ENCODE measurements at regions not wholly inside any gene's neighbourhood (a gene's known extent, or its start where the extent isn't known, plus 50 kb on each side); places are given as distances from the start of the nearest gene placed in this dataset.

DNA sequence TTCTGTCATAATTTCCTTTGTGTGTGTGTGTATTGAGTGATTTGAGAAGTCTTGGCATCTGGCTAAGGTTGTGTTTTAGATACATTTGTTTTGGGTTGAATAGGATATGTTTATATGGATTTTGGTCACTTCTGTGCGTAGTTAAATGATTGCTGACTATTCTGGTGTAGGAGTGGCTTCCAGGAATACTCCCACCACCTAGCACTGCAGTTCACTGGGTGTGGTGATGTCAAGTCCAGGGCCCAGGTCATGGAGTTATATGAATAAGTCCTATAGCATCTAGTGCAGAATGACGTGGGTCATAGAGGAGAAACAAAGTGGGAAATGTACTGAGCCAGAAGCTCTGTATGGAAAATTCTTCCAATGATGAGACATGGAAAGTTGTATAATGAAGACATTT lies 465.4 kb upstream of the CCL2 start:
- DNase-seq: no peak

DNA sequence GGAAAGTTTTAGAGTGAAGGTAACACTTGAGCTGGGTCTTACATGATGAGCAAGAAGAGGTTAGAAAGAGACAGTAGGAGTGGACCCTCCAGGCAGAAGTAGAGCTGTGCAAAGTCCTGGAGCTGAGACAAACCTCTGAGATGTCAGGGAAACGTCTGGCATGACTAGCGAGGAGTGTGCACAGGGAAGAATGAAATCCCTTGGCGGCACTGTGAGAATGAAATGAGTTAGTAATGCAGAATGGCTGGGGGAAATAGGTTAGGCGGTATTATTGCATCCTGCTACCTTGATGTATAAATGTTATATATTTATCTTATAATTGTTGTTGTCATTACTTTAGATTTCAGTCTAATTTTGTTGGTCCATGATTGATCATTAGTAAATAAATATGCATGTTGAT lies 457.9 kb upstream of the CCL2 start:
- DNase-seq: no peak

DNA sequence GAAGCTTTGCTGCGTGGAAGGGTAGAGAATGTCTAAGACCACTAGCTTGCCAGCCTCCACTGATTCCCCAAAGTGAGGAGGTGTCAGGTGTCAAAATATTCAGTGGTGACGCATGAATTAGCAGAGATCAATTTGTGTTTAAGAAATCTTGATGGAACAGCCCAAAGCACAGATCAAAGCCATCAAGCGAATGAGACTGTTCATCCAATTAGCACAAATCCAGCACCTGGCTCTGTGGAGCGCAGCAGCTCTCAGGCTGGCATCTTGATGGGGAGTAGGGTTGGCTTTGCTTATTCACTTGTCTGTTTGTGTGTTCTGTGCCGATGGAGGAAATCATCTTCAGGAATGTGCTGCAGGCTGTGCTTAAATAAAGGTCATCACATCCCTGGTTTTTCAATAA lies 456.8 kb upstream of the CCL2 start:
- no peak for DNase-seq

DNA sequence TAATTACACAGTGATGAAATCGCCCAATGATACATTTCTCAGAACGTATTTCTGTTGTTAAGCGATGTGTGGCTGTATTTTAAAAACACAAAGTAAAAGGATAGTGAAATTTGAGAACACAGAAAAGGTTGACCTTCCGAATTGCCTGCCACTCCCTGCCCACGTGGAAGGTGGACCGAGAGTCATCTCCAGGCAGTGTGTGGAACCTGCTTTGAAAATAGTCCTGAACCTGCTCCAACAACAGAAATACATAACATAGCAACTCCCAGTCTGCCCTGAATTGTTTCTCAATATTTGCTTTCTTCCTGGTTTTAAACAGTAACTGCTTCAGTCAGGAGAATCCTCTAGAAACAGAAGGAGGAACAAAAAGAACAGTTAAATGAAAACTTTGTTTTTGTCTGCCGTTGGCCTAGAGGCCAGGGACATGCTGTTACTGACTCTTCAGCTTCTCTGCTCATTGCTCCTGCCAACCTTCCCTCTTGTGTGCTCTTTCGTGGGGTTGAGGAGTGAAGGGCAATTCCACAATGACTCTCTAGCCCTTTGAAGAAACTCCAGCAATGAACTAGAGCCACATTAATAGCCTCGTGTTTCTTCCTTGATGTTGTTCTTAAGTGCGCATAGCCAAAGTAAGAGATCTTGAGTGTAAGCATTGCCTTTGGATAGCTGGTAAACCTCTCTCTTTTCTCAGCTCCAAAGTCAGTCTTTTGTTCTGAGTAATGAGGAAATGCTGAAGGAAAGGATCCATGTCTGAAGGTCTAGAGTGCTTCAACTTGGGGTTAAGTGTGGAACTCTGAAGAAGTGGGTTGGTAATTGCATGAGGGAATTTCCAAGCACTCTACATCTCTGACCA lies 452.5 kb upstream of the CCL2 start:
- no peak for DNase-seq

DNA sequence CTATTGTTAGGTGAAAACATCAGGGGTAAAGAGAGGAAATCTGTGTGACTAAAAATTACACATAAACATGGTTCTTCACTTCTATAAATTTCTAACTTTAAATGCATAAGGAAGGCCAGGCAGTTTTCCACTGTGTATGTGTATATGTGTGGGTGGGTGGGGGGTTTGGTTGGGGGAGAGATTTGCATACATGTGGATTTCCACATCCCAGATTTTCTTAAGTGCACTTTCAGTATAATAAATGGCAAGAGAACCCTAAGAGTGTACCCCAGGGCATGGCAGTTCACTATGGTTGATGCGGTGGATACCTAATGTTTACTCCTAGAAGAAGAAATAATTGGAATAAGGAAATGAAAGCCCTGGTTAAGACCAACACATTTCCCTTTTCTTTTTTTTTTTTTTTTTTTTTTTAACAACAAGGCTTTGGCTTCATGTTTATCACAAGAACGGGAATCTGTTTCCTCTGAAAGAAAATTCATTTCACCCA lies 451.8 kb upstream of the CCL2 start:
- DNase-seq: no peak

DNA sequence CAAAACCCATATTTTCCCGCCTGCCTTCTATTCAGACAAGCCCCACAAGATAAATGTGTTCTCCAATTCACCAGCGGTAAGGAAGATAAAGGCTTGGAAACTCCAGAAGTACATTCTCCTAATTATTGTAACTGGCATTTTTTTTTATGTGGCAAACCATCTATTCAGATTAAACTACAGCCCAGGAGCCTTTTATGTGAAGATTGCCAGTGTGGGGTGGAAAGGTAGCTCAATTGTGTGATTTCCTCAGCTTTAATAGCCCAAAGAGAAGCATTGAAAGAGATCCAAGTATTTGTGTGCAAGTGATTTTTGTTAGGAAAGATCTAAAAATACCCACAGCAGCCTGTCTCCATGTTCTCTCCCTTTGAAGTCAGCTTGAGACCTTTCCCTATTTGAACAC lies 451.4 kb upstream of the CCL2 start:
- no peak for DNase-seq

DNA sequence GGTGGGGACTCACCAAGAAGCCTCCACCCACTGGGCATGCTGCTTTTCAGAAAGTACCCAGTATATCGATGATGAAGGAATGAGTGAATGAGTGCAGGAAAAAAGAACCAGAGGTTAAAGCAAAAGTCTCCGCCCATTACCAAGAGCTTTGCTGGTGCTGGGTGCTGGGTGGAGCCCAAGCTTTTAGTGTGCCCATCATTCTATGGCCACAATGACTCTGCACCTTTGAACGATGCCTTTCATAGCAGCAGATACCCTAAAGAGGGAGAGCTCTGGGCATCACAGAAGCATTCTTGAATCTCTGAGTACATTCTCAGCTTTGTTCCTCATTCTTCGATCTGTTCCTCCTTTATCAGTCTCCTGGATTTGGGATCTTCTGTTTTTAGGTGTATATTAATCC lies 450.7 kb upstream of the CCL2 start:
- no peak for DNase-seq

DNA sequence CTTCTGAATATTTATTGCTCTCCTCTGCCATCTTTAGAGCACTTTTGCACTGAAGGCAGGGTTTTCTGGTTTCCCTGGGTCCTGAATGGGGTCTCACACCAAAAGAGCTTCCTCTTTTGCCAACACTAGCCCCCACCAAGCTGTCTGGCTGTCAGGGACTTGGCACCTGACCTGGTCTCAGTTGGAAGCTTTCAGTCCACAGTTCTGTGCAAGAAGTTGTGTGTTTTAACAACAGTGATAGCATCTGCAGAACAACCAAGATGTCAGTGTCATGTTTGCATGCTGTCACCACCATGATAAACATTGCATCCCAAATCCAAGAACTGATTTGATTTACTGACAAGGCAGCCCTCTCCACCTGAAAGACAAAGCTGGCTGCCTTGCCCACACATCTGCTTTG lies 448.5 kb upstream of the CCL2 start:
- no peak for DNase-seq

DNA sequence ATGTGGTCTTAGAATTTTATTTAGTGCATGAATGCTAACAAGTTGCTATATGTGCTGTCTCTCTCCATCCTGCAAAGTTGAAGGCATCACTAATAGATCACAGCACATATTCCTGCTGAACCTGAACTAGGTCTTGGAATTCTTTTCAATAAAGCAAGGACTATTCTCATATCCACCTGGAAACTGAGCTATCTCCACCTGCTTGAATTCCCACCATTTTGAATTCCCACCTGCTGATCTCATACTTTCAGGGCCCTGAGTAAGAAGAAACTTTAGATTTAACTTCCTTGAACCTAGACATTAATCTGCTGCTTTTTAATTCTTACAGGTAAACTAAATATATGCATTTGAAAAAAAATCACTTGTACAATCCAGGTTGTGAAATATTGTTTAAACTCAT lies 445.3 kb upstream of the CCL2 start:
- no peak for DNase-seq

DNA sequence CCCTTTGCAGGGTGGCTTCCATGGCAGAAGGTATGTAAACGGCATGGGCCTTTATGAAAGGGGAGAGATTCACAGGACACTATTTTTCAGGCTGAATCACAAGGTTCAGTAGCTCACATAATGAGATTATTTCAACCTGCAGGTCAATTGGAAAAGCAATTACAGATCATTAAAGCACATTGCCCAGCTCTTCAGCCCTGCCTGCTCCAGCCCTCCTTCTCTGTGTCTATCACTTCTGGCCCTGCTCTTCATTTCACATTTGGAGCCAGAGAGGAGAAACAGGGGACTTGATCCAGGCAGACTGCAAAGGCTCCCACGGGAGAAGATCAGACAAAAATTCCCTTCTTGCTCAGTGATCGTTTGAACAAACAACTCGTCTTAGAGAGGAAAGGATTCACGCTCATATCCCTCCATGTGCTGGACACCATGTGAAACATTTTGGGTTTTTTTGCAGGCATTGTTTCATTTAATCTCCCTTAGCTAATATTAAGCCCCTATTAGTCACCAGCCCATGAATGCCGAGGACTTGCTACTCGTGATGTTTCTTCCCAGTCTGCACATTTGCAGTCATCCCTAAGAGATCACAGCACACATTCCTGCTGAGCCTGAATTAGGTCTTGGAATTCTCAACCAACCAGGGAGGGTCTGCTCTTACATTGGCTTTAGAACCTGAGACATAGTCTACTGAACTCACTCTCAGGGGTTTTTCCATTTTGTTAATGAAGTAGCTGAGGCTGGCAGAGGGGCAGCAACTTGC lies 443.9 kb upstream of the CCL2 start:
- DNase-seq: no peak

DNA sequence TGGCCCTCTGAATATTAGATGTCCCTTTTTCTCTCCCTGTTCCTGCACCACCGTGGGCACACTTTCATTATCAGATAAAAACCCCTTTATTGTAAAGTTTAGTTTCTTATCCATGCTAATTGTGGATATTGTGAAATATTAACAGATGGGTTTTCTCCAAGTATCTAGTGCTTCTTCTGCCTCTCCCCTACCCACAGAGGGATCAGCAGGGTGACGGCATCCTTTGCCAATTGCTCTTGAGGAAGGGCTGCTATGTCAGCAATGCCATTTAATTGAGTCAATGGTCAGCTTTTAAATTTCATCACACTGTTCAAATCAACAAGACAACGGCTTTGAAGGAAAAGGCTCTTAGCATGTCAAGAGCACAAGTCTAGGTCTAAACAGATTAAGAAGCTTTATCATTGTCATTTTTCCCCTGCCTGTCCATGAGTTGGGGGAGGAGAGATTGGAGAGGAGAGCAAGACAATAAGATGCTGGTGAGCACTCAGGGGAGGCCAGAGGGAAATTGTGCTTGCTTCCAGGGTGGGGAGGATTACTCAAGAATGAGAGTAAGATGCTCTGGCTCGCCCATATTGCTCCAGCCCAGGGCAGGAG lies 443.0 kb upstream of the CCL2 start:
- DNase-seq: no peak

DNA sequence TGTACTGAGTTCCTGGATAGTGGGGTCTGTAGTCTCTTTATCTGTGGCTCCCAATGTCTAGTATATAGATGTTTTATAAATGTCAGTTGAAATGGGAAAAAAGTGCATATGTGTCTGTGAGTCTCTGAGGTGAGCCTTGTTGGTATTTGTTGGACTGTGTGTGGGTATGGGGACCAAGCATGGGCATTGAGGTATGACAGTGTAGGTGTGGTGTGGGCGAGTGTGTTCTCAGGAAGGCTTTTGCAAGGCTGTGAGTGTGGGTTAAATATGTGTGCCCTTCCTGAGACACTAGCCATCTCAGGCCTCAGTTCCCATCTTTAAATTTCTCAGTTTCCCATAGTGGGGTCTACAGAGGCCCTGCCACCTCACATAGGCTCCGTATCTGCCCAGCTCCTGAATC lies 440.2 kb upstream of the CCL2 start:
- DNase-seq: no peak

DNA sequence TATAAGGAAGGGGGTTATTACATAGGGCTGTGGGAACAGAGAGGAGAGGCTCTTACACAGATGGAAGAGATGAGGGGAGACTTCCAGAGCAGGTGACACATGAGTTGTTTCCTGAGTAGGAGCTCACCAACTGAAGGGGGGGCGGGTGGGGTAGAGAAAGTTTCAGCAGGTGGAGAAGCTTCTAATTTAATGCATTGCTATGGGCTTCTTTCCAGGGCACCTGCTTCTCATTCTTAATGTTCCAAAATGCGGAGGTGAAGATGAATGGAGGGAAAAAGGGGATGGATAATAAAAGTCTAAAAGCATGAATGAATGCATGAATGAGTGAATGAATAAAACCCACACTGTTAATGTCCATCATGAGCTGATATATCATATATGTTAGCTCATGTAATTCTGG lies 439.0 kb upstream of the CCL2 start:
- DNase-seq: no peak

DNA sequence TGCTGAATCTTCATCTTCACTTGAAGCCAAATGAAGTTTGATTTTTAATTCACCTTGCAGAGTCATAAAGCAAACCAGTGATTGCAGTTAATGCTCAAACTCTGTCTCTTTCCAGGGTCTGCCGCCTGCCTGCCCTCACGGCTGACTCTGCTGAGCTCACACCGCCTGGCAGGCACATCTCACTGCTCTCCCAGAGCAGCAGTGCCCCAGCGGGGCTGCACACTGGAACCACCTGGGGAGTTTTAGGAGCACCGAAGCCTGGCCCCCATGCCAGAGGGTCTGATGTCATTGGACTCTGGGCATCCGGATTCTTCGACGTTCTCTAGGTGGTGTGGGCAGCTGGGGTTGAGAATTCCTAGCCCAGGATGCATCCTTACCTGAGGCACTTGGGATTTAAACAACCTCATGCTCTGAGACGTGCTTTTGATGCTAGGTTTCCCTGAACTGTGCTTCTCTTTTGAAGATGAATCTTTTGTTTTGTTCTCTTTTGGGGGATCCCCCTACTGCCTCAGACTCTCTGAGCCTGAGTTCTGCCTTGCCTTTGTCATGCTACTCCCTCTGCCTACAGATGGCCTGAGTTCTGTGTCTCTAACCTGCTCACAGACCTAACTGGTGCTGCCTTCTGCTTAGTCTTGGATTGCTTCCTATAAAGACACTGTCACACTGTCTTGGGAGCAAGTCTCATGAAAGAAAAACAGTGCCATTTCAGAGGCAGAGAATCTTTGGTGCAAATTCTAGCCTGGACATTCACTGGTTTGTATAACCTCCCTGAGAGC lies 438.1 kb upstream of the CCL2 start:
- DNase-seq: no peak

DNA sequence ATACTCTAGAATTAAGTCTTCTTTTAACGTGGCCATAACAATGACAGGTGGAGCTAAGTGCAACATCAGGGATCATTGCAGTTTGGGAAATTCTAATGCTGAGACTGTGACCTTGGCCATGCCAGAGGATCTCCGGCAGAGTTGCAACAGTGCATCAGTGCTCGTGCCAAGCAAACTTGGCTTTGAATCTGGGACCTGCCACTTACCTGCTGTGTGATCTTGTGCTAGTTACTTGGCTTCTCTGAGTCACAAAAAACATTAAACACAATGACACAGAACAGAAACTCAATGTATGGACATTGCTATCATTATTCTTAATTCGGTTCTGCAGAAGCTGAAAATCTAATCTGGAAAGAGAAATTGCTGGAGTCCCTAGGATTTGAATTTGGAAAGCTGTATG lies 435.5 kb upstream of the CCL2 start:
- no peak for DNase-seq

DNA sequence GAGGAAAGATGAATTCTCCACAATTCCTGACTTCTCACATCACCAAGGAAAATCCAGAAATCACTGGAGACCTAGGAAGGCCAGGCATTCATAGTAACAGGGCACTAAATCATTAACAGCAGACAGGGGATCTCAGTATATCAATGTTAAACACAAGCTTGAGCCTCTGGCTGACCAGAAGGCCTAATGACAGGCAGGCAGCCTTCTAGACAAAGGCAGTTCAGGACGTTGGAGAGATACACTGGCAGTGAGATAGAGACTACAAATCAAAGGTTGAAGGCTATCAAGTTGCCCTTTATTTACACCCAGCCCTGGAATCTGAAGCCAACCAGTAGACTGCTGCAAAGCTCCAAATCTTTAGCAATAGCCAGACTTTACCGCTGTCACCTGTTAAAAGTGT lies 422.8 kb upstream of the CCL2 start:
- no peak for DNase-seq

DNA sequence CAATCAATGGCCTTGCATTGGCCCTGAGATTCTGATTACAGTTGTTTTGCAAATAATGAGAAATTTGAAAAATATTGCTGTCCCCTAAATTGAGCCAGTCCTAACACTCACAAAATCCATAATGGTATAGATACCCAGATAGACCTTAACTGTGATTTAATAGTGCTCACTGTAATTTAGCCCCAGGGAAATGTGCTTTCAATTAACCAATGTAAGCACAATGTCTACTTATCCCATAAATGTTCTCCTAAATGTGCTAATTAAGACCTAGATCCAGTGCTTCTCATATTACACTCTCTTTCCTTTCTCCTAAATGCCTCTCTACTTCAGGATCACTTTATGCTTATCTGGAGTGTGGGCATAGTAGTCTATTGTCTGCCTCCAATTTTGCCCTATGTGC lies 417.8 kb upstream of the CCL2 start:
- DNase-seq: no peak

DNA sequence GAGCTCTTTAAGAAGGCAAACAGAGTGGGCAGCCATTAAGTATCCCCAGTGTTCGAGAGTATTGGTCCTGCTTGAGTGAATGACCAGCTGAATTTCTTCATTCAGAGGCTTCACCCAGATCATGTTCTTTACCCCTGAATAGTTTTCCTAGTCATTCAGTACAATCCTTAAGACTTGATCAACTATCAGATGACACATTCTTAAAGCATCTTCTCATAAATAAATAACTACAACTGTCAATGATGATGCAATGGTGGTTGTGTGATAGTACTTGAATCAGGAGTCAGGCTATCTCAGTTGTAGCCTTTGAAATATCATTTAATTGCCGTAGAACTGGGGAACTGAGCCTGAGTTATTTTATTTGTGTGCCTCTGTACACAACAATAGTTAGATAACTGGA lies 416.8 kb upstream of the CCL2 start:
- DNase-seq: no peak

DNA sequence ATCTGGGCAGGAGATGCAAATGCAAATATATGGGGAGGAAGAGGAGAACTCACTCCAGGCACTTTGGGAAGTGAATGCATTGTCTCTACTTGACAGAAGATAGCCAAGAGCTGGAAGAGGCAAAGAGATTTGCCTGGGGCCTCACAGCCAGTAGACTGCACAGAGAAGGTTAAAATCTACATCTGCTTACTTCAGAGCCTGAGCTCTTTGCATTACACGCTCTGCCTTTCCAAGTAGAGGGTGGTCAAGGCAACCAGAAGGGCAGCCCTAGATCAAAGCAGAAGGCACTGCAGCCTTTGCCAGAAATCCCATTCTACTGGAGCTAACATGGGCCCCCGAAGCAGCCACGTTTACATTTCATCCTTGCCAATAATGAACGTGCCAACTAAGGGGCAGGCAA lies 407.2 kb upstream of the CCL2 start:
- no peak for DNase-seq

DNA sequence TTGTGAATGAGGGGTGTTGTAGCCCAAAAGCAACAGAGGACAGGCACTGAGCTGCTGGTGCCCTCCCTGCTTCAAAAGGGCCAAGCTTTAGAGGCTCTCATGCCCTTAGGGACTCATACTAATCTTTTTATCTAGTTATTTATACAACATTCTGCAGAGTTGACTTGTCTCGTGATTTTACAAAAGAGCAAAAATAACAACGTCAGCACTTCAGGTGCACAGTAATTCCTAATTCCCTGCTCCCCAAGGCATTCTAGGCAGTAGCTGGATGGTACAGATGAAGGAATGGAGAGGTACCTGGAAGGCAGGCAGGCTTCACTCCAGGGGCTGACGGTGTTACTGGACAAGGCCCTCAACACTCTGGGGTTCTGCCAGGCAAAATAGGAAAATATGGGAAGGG lies 406.7 kb upstream of the CCL2 start:
- no peak for DNase-seq

DNA sequence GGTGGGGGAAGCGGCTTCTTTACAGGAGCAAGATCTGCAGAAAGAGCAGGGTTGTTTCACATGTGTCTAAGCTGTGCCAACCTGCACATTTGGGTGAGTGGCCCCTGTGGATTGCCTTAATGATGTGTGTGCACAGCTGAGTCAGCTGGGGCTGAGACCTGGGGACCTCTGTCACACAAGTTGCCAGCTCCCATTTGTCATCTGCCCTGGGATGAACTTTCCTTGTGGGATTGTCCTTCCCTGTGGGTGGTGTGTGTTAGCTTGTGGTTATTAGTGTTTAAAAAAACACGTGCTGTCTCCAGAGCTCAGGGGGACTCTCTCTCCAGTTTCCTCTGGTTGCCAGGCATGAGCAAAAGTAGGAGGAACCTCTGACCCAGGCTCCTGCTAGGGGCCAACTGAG lies 400.5 kb upstream of the CCL2 start:
- no peak for DNase-seq

DNA sequence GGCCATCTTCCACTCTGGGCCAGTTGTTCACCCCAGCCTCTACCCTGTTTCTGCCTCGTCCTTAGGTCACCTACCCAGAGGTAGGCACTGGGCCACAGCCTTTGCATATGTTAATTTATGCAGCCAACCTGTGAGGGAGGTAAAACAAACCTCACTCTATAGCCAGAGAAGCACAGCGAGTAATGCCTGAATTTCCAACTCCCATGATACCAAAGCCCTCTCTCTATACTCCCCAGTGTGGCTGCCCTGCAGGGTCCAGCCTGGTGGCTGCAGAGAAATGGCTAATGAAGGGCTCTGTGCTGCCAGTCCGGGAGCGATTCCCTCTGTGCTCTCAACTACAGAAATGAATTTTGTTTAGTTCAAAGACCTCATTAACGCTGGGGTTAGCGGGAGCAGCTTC lies 397.0 kb upstream of the CCL2 start:
- no peak for DNase-seq

DNA sequence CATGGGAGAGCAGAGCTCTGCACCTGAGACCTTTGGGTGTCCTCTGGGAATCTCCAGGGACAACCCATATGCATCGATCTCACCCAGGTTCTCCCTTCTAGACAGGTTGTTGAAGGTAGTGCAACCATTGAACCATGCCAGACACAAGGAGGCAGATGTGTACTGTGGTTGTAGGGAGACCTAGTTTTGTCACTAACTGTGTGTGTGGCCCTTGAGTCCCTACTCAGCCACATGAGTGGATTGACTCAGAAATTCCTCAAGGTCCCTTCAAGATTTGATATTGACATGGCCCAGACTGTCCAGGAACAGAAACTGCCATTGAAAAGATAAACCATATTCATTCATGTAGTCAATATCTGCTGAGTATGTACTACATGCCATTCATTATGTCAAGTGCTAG lies 396.4 kb upstream of the CCL2 start:
- no peak for DNase-seq
